Liver (tissue), 3 donors: ENCODE measurements at regions not wholly inside any gene's neighbourhood (a gene's known extent, or its start where the extent isn't known, plus 50 kb on each side); places are given as distances from the start of the nearest gene placed in this dataset.

Source experiments
- GABPA ChIP-seq, 2 donors: IDR thresholded peaks in 1 of 2; conservative IDR thresholded peaks in 1 of 2; 2 replicates each; pipeline ENCODE4 v1.6.1; 2016; ENCODE audit warnings: antibody characterized with exemption in 2 of 2, mild to moderate bottlenecking in 1 of 2, moderate library complexity in 1 of 2
- HNF4G ChIP-seq: IDR thresholded peaks from 2 replicates; pipeline ENCODE4 v1.6.1; 2016; ENCODE audit warnings: antibody characterized with exemption
- JUND ChIP-seq, 2 donors: IDR thresholded peaks; 2 replicates each; pipeline ENCODE4 v1.6.1; 2016; ENCODE audit warnings: antibody characterized with exemption in 2 of 2
- NR2F2 ChIP-seq: IDR thresholded peaks from 2 replicates; pipeline ENCODE4 v1.6.1; 2016; ENCODE audit warnings: antibody characterized with exemption
- REST ChIP-seq: IDR thresholded peaks from 2 replicates; pipeline ENCODE4 v1.6.1; 2016; ENCODE audit warnings: antibody characterized with exemption, mild to moderate bottlenecking
- SP1 ChIP-seq: IDR thresholded peaks from 2 replicates; pipeline ENCODE4 v1.6.1; 2018; ENCODE audit warnings: antibody characterized with exemption, mild to moderate bottlenecking
- YY1 ChIP-seq: IDR thresholded peaks from 2 replicates; pipeline ENCODE4 v1.6.1; 2016; ENCODE audit warnings: antibody characterized with exemption, mild to moderate bottlenecking
- TF ChIP-seq, protein P1 (sequence below): fragments of 150-350 bp; IDR thresholded peaks from 2 replicates; pipeline ENCODE4 v1.5.1; 2017; ENCODE audit warnings: improper control_type of control experiment, low read depth, low read length; ENCODE audit not compliant: missing input control
- TF ChIP-seq, protein P2 (sequence below): IDR thresholded peaks from 2 replicates; pipeline ENCODE4 v1.6.1; 2016; ENCODE audit warnings: antibody characterized with exemption
- TF ChIP-seq, protein P3 (sequence below): IDR thresholded peaks from 2 replicates; pipeline ENCODE4 v1.6.1; 2016; ENCODE audit warnings: antibody characterized with exemption
- donor health status: healthy.
- donor health status: healthy.

DNA sequence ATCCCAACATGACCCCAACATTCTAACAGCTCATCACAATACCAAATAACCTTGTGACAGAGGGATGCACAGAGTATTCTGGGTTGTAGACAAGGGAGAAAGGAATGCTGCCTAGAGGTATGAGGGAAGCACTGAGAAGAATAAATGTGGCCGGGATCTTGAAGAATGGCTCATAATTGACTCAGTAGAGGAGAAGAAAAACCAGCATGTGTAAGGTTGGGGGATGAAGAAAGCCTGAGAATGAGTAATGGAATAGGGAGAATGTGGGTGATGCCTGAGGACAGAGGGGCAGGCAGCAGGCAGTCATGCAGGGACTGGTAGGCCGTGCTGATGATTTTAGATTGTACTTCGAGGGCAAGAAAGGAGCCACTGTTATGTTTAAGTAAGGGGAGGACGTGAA lies 75.4 kb upstream of the ELMO1 start:
- TF ChIP-seq YY1 = no peak
- TF ChIP-seq, protein P1, sequence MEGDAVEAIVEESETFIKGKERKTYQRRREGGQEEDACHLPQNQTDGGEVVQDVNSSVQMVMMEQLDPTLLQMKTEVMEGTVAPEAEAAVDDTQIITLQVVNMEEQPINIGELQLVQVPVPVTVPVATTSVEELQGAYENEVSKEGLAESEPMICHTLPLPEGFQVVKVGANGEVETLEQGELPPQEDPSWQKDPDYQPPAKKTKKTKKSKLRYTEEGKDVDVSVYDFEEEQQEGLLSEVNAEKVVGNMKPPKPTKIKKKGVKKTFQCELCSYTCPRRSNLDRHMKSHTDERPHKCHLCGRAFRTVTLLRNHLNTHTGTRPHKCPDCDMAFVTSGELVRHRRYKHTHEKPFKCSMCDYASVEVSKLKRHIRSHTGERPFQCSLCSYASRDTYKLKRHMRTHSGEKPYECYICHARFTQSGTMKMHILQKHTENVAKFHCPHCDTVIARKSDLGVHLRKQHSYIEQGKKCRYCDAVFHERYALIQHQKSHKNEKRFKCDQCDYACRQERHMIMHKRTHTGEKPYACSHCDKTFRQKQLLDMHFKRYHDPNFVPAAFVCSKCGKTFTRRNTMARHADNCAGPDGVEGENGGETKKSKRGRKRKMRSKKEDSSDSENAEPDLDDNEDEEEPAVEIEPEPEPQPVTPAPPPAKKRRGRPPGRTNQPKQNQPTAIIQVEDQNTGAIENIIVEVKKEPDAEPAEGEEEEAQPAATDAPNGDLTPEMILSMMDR = no peak
- TF ChIP-seq GABPA (IDR thresholded peaks at IDR 0.05 in 1 of 2, conservative IDR thresholded peaks at IDR 0.05 in 1 of 2) = no peak
- no peak for TF ChIP-seq NR2F2
- no peak for TF ChIP-seq JUND (IDR thresholded peaks at IDR 0.05)
- TF ChIP-seq, protein P2, sequence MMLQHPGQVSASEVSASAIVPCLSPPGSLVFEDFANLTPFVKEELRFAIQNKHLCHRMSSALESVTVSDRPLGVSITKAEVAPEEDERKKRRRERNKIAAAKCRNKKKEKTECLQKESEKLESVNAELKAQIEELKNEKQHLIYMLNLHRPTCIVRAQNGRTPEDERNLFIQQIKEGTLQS = no peak
- TF ChIP-seq HNF4G = no peak
- TF ChIP-seq, protein P3, sequence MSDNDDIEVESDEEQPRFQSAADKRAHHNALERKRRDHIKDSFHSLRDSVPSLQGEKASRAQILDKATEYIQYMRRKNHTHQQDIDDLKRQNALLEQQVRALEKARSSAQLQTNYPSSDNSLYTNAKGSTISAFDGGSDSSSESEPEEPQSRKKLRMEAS = no peak
- TF ChIP-seq REST = no peak
- TF ChIP-seq SP1 = no peak
